ENCODE measurements at regions not wholly inside any gene's neighbourhood (a gene's known extent, or its start where the extent isn't known, plus 50 kb on each side); places are given as distances from the start of the nearest gene placed in this dataset.

DNA sequence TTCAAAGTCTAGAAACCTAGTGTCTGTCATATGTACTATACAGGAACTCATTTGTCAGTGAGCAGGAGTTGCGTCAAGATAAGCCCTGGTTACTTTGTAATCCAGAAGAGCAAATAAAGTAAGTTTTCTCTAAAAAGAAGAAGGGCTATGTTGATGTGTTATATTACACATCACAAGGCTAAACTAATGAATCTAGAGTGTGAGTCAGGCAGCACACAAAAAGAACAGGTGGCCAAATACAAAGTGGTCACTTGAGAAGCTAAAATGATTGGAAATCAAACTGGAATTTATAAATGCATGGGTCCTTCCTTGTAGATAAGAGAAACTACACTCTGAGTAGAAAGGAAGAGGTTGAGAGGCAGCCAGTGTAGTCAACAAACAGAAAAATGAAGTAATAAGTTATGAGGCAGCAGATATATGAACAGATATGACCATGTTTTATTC lies 771.6 kb downstream of the DIPK2A start:
- TF ChIP-seq POLR2A (IDR thresholded peaks at IDR 0.05) (no peak), CTCF (IDR thresholded peaks at IDR 0.05) (no peak)
